ENCODE measurements at regions not wholly inside any gene's neighbourhood (a gene's known extent, or its start where the extent isn't known, plus 50 kb on each side); places are given as distances from the start of the nearest gene placed in this dataset.

DNA sequence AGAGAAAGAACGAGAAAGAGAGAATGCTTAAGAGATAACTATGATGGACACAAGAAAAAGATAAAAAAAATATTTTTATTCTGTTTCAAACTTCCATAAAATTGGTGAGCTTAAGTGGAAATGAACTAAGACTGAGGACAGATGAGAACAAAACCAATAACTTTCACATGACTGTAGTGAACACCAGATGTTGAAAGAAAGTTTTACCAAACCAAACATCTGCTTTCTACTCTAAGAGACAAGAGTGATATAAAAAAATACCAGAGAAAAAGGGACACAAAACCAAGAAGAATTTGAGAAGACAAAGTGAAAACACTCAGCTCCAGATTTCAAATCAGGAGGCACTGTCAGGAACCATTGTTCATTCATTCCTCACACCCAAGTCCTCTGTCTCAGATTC, 147.9 kb downstream of the IMPG2 start:
- Mint-ChIP-seq H3K36me3 (ENCODE audit: low read depth) (no peaks in the 10 kb centered on the region), H3K27ac (no peak overlapping the region), H3K4me1 (peaks cover 4% of the 10 kb centered on the region), H3K4me3 (no peak overlapping the region), H3K27me3 (peaks cover 3% of the 10 kb centered on the region), H3K9me3 (no peaks in the 10 kb centered on the region)
- no peak for DNase-seq
- ChIA-PET POLR2A (no interaction called here), CTCF (no interaction called here)

DNA sequence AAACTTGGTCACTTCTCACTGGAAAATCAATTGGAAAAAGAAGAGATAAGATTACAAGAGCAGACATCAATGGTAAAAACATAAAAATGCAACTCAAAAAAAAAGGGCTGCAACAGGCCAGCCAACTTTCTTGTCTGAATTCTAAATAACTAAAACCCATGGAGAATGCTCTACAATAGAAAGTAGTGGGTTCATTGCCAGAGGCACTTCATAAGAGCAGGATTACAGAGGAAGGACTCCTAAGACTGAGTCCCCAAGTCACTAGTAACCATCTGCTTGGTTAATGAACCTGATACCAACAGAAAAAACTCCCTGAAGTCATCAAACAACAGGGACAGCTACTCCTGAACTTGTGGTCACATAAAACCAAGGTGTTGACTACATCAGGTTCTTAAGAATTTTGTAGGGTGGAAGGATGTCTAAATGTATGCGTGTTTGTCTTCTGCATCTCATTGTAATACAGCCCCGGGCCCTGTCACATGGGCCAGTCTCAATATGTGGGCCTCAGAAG, 148.6 kb downstream of the IMPG2 start:
- H3K27ac Mint-ChIP-seq = no peak overlapping the region
- no peaks in the 10 kb centered on the region for H3K36me3 Mint-ChIP-seq (ENCODE audit: low read depth)
- no peak overlapping the region for H3K4me3 Mint-ChIP-seq
- H3K9me3 Mint-ChIP-seq = no peaks in the 10 kb centered on the region
- no peak for DNase-seq
- ChIA-PET POLR2A (no interaction called here), CTCF (no interaction called here)
- H3K4me1 Mint-ChIP-seq = peaks cover 4% of the 10 kb centered on the region
- peaks cover 7% of the 10 kb centered on the region for H3K27me3 Mint-ChIP-seq

- POLR2A ChIA-PET = no interaction called here
- Mint-ChIP-seq H3K9me3 (no peaks in the 10 kb centered on the region), H3K36me3 (ENCODE audit: low read depth) (no peaks in the 10 kb centered on the region), H3K27ac (no peak overlapping the region), H3K27me3 (peaks cover 12% of the 10 kb centered on the region), H3K4me1 (peaks cover 4% of the 10 kb centered on the region), H3K4me3 (no peak overlapping the region)
- no peak for DNase-seq
- CTCF ChIA-PET = no interaction called here
Observed at GRCh38 chr3:101170806-101171558, 149.4 kb downstream of the IMPG2 start.

DNA sequence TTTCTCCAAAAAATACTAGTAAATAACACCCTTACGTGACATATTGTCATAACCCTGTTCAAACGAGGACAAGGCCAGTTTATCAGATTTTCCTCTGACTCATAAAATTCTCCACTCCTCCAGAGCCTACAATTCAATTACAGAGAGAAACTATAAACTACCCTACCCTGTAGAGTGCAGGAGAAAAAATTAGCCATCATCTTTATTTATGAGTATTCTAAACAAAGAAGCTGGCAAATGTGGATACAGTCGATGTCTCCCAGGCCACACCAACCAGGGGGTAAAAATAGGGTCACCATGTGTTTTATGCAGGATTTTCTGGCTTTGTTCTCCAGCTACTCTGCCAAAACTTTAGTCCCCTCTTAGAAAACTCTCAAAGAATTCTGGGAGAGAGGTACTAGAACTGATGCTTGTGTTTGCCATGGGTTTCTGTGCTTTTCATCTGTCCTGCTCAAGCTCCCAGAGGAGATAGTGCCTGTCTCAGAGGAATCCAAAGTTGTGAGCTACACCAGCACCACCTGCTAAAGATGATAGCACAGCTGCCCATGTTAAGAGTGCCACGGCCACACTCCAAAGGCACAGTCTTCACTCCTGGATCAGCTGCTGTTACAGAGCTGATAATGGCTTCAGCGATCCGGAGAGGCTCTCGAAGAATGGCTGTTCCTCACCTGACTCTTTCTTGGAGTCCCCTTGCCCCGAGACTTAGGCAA, 150.2 kb downstream of the IMPG2 start:
- Mint-ChIP-seq H3K36me3 (ENCODE audit: low read depth) (no peaks in the 10 kb centered on the region), H3K4me1 (peaks cover 4% of the 10 kb centered on the region), H3K9me3 (no peaks in the 10 kb centered on the region), H3K4me3 (no peak overlapping the region), H3K27me3 (peaks cover 12% of the 10 kb centered on the region), H3K27ac (no peak overlapping the region)
- CTCF ChIA-PET = no interaction called here
- POLR2A ChIA-PET = interaction anchor here (0.7 kb wide), 1 partner anchor 21 kb away, joined by 3 read pairs; no protein-coding TSS in a partner anchor
- no peak for DNase-seq

DNA sequence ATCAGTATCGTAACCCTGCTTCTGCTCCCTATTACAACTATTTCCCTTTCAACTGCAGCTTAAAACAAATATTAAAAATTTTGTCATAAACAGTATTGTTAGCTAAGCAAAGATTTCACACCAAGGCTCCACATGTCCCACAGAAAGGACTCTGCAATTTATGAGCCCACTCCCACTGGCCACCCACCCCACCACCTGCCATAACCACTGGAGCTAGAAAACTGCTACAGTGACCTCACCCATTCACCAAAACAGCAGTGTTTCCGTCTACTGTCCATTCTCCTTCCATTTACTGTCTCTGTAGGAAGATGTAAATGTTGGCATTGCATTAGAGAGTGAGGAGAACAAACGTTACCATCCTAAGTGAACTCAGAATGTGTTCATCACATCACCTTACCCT, 150.9 kb downstream of the IMPG2 start:
- H3K9me3 Mint-ChIP-seq = no peaks in the 10 kb centered on the region

DNA sequence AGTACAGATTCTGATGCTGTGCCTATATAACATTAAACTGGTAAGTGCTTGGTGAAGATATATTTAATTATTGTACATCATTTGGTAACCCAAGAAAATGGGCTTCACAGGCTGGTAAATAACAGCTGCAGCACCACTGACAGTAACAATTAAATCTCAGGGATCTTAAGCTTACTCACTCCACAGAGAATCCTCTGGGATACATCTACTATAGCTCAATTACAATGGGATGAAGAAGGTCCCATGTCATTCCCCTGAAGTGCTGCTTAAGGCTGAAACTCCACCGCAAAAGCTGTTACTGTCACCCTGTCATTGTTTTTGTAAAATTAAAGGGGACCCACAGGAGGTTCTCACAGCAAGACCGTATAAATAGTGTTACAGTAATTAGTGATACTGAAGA, 153.0 kb downstream of the IMPG2 start:
- CTCF ChIA-PET = no interaction called here
- POLR2A ChIA-PET = no interaction called here

More for the DNA sequence above, 150.9 kb downstream of the IMPG2 start:
- no peak for DNase-seq
- peaks cover 4% of the 10 kb centered on the region for H3K4me1 Mint-ChIP-seq
- H3K36me3 Mint-ChIP-seq (ENCODE audit: low read depth) = no peaks in the 10 kb centered on the region
- ChIA-PET POLR2A (interaction anchor here (0.7 kb wide), 1 partner anchor 22 kb away, joined by 3 read pairs; no protein-coding TSS in a partner anchor), CTCF (no interaction called here)
- no peak overlapping the region for H3K4me3 Mint-ChIP-seq
- no peak overlapping the region for H3K27ac Mint-ChIP-seq
- peaks cover 12% of the 10 kb centered on the region for H3K27me3 Mint-ChIP-seq

DNA sequence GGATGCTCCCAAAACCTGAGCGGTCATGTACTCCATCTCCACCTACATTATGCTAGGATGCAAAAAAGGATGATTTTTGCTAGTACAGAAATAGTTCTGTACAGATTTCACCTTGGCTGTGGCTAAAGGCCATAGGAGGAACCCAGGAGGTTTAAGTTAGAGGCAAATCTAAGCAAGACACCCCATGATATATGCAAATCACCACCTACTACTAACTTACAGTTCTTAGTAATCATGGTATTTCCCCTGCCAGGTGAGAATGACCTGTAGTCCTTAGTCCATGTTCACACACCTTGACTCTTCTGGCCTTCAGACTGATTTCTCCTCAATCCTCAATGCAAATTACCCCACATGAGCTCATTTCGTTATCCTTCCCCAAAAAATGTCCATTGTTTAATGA, 154.2 kb downstream of the IMPG2 start:
- Mint-ChIP-seq H3K27me3 (peaks cover 22% of the 10 kb centered on the region), H3K9me3 (no peaks in the 10 kb centered on the region)
- POLR2A ChIA-PET = no interaction called here

More for the DNA sequence above, 153.0 kb downstream of the IMPG2 start:
- no peaks in the 10 kb centered on the region for H3K9me3 Mint-ChIP-seq
- no peak overlapping the region for H3K27ac Mint-ChIP-seq
- no peaks in the 10 kb centered on the region for H3K36me3 Mint-ChIP-seq (ENCODE audit: low read depth)
- peaks cover 4% of the 10 kb centered on the region for H3K4me1 Mint-ChIP-seq
- peaks cover 14% of the 10 kb centered on the region for H3K27me3 Mint-ChIP-seq
- DNase-seq = no peak
- no peak overlapping the region for H3K4me3 Mint-ChIP-seq

GRCh38 chr3:101163554-101163953, 156.8 kb downstream of the IMPG2 start:
- no peaks in the 10 kb centered on the region for H3K36me3 Mint-ChIP-seq (ENCODE audit: low read depth)
- POLR2A ChIA-PET = no interaction called here
- no peaks in the 10 kb centered on the region for H3K9me3 Mint-ChIP-seq
- CTCF ChIA-PET = no interaction called here
- H3K4me1 Mint-ChIP-seq = no peaks in the 10 kb centered on the region
- H3K4me3 Mint-ChIP-seq = no peak overlapping the region
- peaks cover 25% of the 10 kb centered on the region for H3K27me3 Mint-ChIP-seq
- no peak for DNase-seq
- no peak overlapping the region for H3K27ac Mint-ChIP-seq

More for the DNA sequence above, 154.2 kb downstream of the IMPG2 start:
- Mint-ChIP-seq H3K4me1 (peaks cover 4% of the 10 kb centered on the region), H3K36me3 (ENCODE audit: low read depth) (no peaks in the 10 kb centered on the region), H3K27ac (no peak overlapping the region), H3K4me3 (no peak overlapping the region)
- CTCF ChIA-PET = no interaction called here
- no peak for DNase-seq

DNA sequence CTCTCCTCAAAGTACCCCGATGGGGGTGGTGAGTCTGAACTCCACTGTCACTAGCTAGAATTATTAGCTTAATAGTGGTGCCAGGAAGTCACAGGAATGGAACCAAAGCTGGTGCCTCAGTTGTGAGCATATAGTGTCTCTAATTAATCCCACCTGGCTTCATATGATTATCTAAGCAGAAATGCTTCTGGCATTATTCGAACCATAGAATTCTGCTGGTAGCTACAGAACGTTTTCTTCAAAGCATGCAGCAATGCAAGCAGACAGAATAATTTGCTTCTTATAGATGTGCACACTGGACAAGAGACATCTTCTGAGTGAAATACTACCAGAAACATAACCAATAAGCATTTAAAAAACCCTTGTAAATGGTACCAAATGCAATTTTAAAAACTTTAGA, 160.9 kb downstream of the IMPG2 start:
- no peaks in the 10 kb centered on the region for H3K4me1 Mint-ChIP-seq
- no peaks in the 10 kb centered on the region for H3K9me3 Mint-ChIP-seq
- H3K4me3 Mint-ChIP-seq = no peak overlapping the region

GRCh38 chr3:101158374-101158773, 162.0 kb downstream of the IMPG2 start:
- no peaks in the 10 kb centered on the region for H3K9me3 Mint-ChIP-seq
- no peak for DNase-seq
- H3K4me1 Mint-ChIP-seq = no peaks in the 10 kb centered on the region
- H3K27ac Mint-ChIP-seq = no peak overlapping the region
- H3K27me3 Mint-ChIP-seq = peaks cover 31% of the 10 kb centered on the region
- CTCF ChIA-PET = no interaction called here
- no peak overlapping the region for H3K4me3 Mint-ChIP-seq
- no peaks in the 10 kb centered on the region for H3K36me3 Mint-ChIP-seq (ENCODE audit: low read depth)
- POLR2A ChIA-PET = no interaction called here

More for the DNA sequence above, 160.9 kb downstream of the IMPG2 start:
- POLR2A ChIA-PET = no interaction called here
- H3K36me3 Mint-ChIP-seq (ENCODE audit: low read depth) = no peaks in the 10 kb centered on the region
- CTCF ChIA-PET = interaction anchor here (0.5 kb wide), 1 partner anchor 179 kb away, joined by 4 read pairs; no protein-coding TSS in a partner anchor
- no peak for DNase-seq
- peaks cover 27% of the 10 kb centered on the region for H3K27me3 Mint-ChIP-seq
- H3K27ac Mint-ChIP-seq = no peak overlapping the region

GRCh38 chr3:101156787-101157345, 163.5 kb downstream of the IMPG2 start:
- no peaks in the 10 kb centered on the region for H3K36me3 Mint-ChIP-seq (ENCODE audit: low read depth)
- H3K4me3 Mint-ChIP-seq = no peak overlapping the region
- H3K9me3 Mint-ChIP-seq = no peaks in the 10 kb centered on the region
- peaks cover 30% of the 10 kb centered on the region for H3K27me3 Mint-ChIP-seq
- DNase-seq = no peak
- POLR2A ChIA-PET = no interaction called here
- no peak overlapping the region for H3K27ac Mint-ChIP-seq
- no peaks in the 10 kb centered on the region for H3K4me1 Mint-ChIP-seq
- CTCF ChIA-PET = no interaction called here

- ChIA-PET CTCF (no interaction called here), POLR2A (no interaction called here)
- H3K4me3 Mint-ChIP-seq = no peak overlapping the region
- DNase-seq = no peak
- no peaks in the 10 kb centered on the region for H3K9me3 Mint-ChIP-seq
- no peaks in the 10 kb centered on the region for H3K4me1 Mint-ChIP-seq
- H3K27ac Mint-ChIP-seq = no peak overlapping the region
- H3K27me3 Mint-ChIP-seq = peaks cover 28% of the 10 kb centered on the region
- no peaks in the 10 kb centered on the region for H3K36me3 Mint-ChIP-seq (ENCODE audit: low read depth)
Observed at GRCh38 chr3:101155825-101156224, 162.6 kb upstream of the ABI3BP start.

DNA sequence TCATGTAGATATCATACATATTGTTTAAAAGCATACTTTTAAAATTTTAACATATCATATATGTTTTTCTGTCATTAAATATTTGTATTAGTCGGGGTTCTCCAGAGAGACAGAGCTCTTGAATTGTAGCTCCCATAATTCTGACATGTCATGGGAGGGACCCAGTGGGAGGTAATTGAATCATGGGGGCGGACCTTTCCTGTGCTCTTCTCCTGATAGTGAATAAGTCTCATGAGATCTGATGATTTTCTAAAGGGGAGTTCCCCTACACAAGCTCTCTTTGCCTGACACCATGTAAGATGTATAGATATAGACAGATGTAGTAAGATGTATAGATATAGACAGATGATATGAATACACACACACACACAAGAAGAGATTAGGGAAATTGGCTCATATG, 161.2 kb upstream of the ABI3BP start:
- peaks cover 25% of the 10 kb centered on the region for H3K27me3 Mint-ChIP-seq
- no peak overlapping the region for H3K27ac Mint-ChIP-seq
- CTCF ChIA-PET = interaction anchor here (1.2 kb wide), 1 partner anchor 11 kb away, joined by 4 read pairs; no protein-coding TSS in a partner anchor
- no peaks in the 10 kb centered on the region for H3K36me3 Mint-ChIP-seq (ENCODE audit: low read depth)
- H3K4me1 Mint-ChIP-seq = no peaks in the 10 kb centered on the region
- no peaks in the 10 kb centered on the region for H3K9me3 Mint-ChIP-seq
- no peak overlapping the region for H3K4me3 Mint-ChIP-seq
- POLR2A ChIA-PET = interaction anchor here (0.7 kb wide), 1 partner anchor 33 kb away, joined by 3 read pairs; no protein-coding TSS in a partner anchor
- no peak for DNase-seq

All from activated CD4-positive, alpha-beta T cell treated with anti-CD3 and anti-CD28 coated beads, Interleukin-2, amount 10 ng/mL, durations not matched to agents 7 days and 5 days (primary cell).